Hepatocyte (in vitro differentiated cells): ENCODE measurements at regions not wholly inside any gene's neighbourhood (a gene's known extent, or its start where the extent isn't known, plus 50 kb on each side); places are given as distances from the start of the nearest gene placed in this dataset.

ENCODE experiments used
- DNase-seq: peaks from one replicate; pipeline ENCODE4 v3.0.0-alpha.2; 2016; ENCODE audit warnings: low spot score
- H2AFZ ChIP-seq: fragments of 200-600 bp; sonication (generic); 2 replicates; pipeline ENCODE4 v1.6.0; 2016; ENCODE audit warnings: antibody characterized with exemption, mild to moderate bottlenecking
- H3K27ac ChIP-seq: fragments of 200-600 bp; sonication (generic); 2 replicates; pipeline ENCODE4 v1.5.1; 2016; ENCODE audit warnings: mild to moderate bottlenecking
- H3K27me3 ChIP-seq: fragments of 200-600 bp; sonication (generic); 2 replicates; pipeline ENCODE4 v1.6.1; 2016
- H3K36me3 ChIP-seq: fragments of 200-600 bp; sonication (generic); replicated peaks from 2 replicates; pipeline ENCODE4 v1.5.1; 2016; ENCODE audit warnings: low read depth; ENCODE audit not compliant: insufficient read depth
- H3K4me1 ChIP-seq: fragments of 200-600 bp; sonication (generic); 2 replicates; pipeline ENCODE4 v1.5.1; 2016; ENCODE audit warnings: mild to moderate bottlenecking, moderate library complexity; ENCODE audit not compliant: insufficient read depth
- H3K4me2 ChIP-seq: fragments of 200-600 bp; sonication (generic); 2 replicates; pipeline ENCODE4 v1.6.0; 2016
- H3K4me3 ChIP-seq: fragments of 200-600 bp; sonication (generic); 2 replicates; pipeline ENCODE4 v1.5.1; 2016; ENCODE audit warnings: mild to moderate bottlenecking
- H3K79me2 ChIP-seq: fragments of 200-600 bp; sonication (generic); 2 replicates; pipeline ENCODE4 v1.6.0; 2017; ENCODE audit warnings: mild to moderate bottlenecking
- H3K9me2 ChIP-seq: fragments of 200-600 bp; sonication (generic); replicated peaks from 2 replicates; pipeline ENCODE4 v1.6.0; 2017; ENCODE audit warnings: mild to moderate bottlenecking; ENCODE audit not compliant: insufficient read depth
- H3K9me3 ChIP-seq: fragments of 200-600 bp; sonication (generic); 2 replicates; pipeline ENCODE4 v1.5.1; 2016; ENCODE audit warnings: low read depth, mild to moderate bottlenecking
- H4K20me1 ChIP-seq: fragments of 200-600 bp; sonication (generic); 2 replicates; pipeline ENCODE4 v1.6.0; 2016; ENCODE audit warnings: mild to moderate bottlenecking; ENCODE audit not compliant: insufficient read depth, poor library complexity, severe bottlenecking
- CTCF ChIP-seq: fragments of 200-600 bp; sonication (generic); IDR thresholded peaks from 2 replicates; pipeline ENCODE4 v1.5.1; 2016; ENCODE audit warnings: antibody characterized with exemption, mild to moderate bottlenecking; ENCODE audit not compliant: poor library complexity
- EZH2 ChIP-seq: fragments of 200-600 bp; sonication (generic); IDR thresholded peaks from 2 replicates; pipeline ENCODE4 v1.6.1; 2016; ENCODE audit warnings: antibody characterized with exemption, mild to moderate bottlenecking, borderline replicate concordance
- EZH2phosphoT487 ChIP-seq: fragments of 200-600 bp; sonication (generic); IDR thresholded peaks from one replicate; pipeline ENCODE4 v1.6.1; 2018; ENCODE audit warnings: antibody characterized with exemption, mild to moderate bottlenecking, low read depth, moderate library complexity; ENCODE audit not compliant: unreplicated experiment, severe bottlenecking
- WGBS: methylation state at CpG from one replicate; pipeline ENCODE4 v1.1.6; 2016; ENCODE audit warnings: low lambda C conversion rate; ENCODE audit errors: missing lambda C conversion rate; 5-methylcytosine and 5-hydroxymethylcytosine counted together

GRCh38 chr6:9095137-9095536 lies 659.8 kb upstream of the SLC35B3 start:
- Histone ChIP-seq H3K4me2 (no peak overlapping the region), H3K27ac (no peak overlapping the region), H3K4me3 (no peak overlapping the region), H4K20me1 (no peaks in the 10 kb centered on the region), H3K79me2 (no peaks in the 10 kb centered on the region), H3K9me3 (no peaks in the 10 kb centered on the region), H2AFZ (no peak overlapping the region), H3K27me3 (no peaks in the 10 kb centered on the region), H3K36me3 (no peaks in the 10 kb centered on the region), H3K4me1 (no peaks in the 10 kb centered on the region), H3K9me2 (no peaks in the 10 kb centered on the region)
- no peak for TF ChIP-seq EZH2phosphoT487
- TF ChIP-seq CTCF: no peak
- TF ChIP-seq EZH2: no peak
- no peak for DNase-seq
- WGBS: 88% methylated on average over 6 of the region's 6 CpGs

- no peaks in the 10 kb centered on the region for H3K4me1 ChIP-seq
Observed at GRCh38 chr6:9089724-9090123, 654.4 kb upstream of the SLC35B3 start.

GRCh38 chr6:9087470-9087869 lies 652.1 kb upstream of the SLC35B3 start:
- Histone ChIP-seq H3K79me2 (no peaks in the 10 kb centered on the region), H3K9me3 (no peaks in the 10 kb centered on the region), H4K20me1 (no peaks in the 10 kb centered on the region), H2AFZ (no peak overlapping the region), H3K27me3 (no peaks in the 10 kb centered on the region), H3K9me2 (no peaks in the 10 kb centered on the region), H3K27ac (no peak overlapping the region), H3K36me3 (no peaks in the 10 kb centered on the region), H3K4me2 (no peak overlapping the region), H3K4me1 (no peaks in the 10 kb centered on the region), H3K4me3 (no peak overlapping the region)
- no peak for DNase-seq
- no peak for TF ChIP-seq EZH2
- no peak for TF ChIP-seq CTCF
- TF ChIP-seq EZH2phosphoT487: no peak
- WGBS: 73% methylated on average over 5 of the region's 5 CpGs

More at GRCh38 chr6:9089724-9090123, 654.4 kb upstream of the SLC35B3 start:
- Histone ChIP-seq H3K79me2 (no peaks in the 10 kb centered on the region), H3K9me2 (no peaks in the 10 kb centered on the region), H3K27me3 (no peaks in the 10 kb centered on the region), H3K9me3 (no peaks in the 10 kb centered on the region), H2AFZ (no peak overlapping the region), H3K4me2 (no peak overlapping the region), H4K20me1 (no peaks in the 10 kb centered on the region), H3K36me3 (no peaks in the 10 kb centered on the region), H3K4me3 (no peak overlapping the region), H3K27ac (no peak overlapping the region)
- WGBS: 87% methylated on average over 1 of the region's 1 CpG
- TF ChIP-seq EZH2phosphoT487 (no peak), EZH2 (no peak), CTCF (no peak)
- no peak for DNase-seq

GRCh38 chr6:9086331-9086730 lies 651.0 kb upstream of the SLC35B3 start:
- H3K9me3 ChIP-seq: no peaks in the 10 kb centered on the region
- no peak overlapping the region for H2AFZ ChIP-seq
- 67% methylated on average over 4 of the region's 4 CpGs for WGBS
- TF ChIP-seq CTCF: no peak
- no peak for TF ChIP-seq EZH2phosphoT487
- TF ChIP-seq EZH2: no peak
- H3K27me3 ChIP-seq: no peaks in the 10 kb centered on the region
- H3K4me3 ChIP-seq: no peak overlapping the region
- no peak overlapping the region for H3K27ac ChIP-seq
- DNase-seq: no peak
- no peaks in the 10 kb centered on the region for H3K36me3 ChIP-seq
- H3K9me2 ChIP-seq: no peaks in the 10 kb centered on the region
- H3K4me2 ChIP-seq: no peak overlapping the region
- no peaks in the 10 kb centered on the region for H3K79me2 ChIP-seq
- no peaks in the 10 kb centered on the region for H3K4me1 ChIP-seq
- no peaks in the 10 kb centered on the region for H4K20me1 ChIP-seq
